Sigmoid colon (tissue), 6 donors: ENCODE measurements at regions not wholly inside any gene's neighbourhood (a gene's known extent, or its start where the extent isn't known, plus 50 kb on each side); places are given as distances from the start of the nearest gene placed in this dataset.

Experiments used
- DNase-seq: peaks from one replicate; pipeline ENCODE4 v3.0.0-alpha.2; 2019
- H3K27ac ChIP-seq, 4 donors: fragments of 200-600 bp; sonication (generic); one replicate each; pipeline ENCODE4 v1.5.1; 2016 to 2019; ENCODE audit warnings: mild to moderate bottlenecking in 1 of 4
- H3K27me3 ChIP-seq, 3 donors: fragments of 200-600 bp; sonication (generic); one replicate each; pipeline ENCODE4 v1.5.1; 2019; ENCODE audit warnings: mild to moderate bottlenecking in 1 of 3
- H3K36me3 ChIP-seq, 4 donors: fragments of 200-600 bp; sonication (generic); one replicate each; pipeline ENCODE4 v1.5.1; 2016 to 2019
- H3K4me1 ChIP-seq, 4 donors: fragments of 200-600 bp; sonication (generic); one replicate each; pipeline ENCODE4 v1.5.1; 2017 to 2019
- H3K4me3 ChIP-seq, 4 donors: fragments of 200-600 bp; sonication (generic); one replicate each; pipeline ENCODE4 v1.5.1; 2017 to 2019; ENCODE audit warnings: mild to moderate bottlenecking in 2 of 4, moderate library complexity in 1 of 4
- H3K9me3 ChIP-seq, 4 donors: fragments of 200-600 bp in 3 of 4; sonication (generic) in 3 of 4; one replicate each; pipeline versions ENCODE4 v1.5.1 to v1.6.1; 2013 to 2019
- CTCF ChIP-seq, 4 experiments: fragments of 450-650 bp in 3 of 4; fragments of 200-600 bp in 1 of 4; IDR thresholded peaks; one replicate each; pipeline ENCODE4 v1.5.1; 2016 to 2019; ENCODE audit warnings: antibody characterized with exemption in 4 of 4, mild to moderate bottlenecking in 3 of 4, moderate library complexity in 2 of 4
- EP300 ChIP-seq, 4 donors: sonication (generic); formaldehyde crosslinking; IDR thresholded peaks; one replicate each; pipeline ENCODE4 v1.6.1; 2017; ENCODE audit warnings: antibody characterized with exemption in 4 of 4
- POLR2A ChIP-seq, 2 donors: fragments of 450-650 bp; IDR thresholded peaks; one replicate each; pipeline ENCODE4 v1.6.1; 2016; ENCODE audit warnings: antibody characterized with exemption in 2 of 2, mild to moderate bottlenecking in 2 of 2, moderate library complexity in 2 of 2
- POLR2AphosphoS5 ChIP-seq, 4 donors: sonication (generic); formaldehyde crosslinking; IDR thresholded peaks; one replicate each; pipeline ENCODE4 v1.6.1; 2017; ENCODE audit warnings: antibody characterized with exemption in 4 of 4
- WGBS, 2 donors: extraction: QIAGEN DNeasy Blood & Tissue Kit; methylation state at CpG; one replicate each; pipeline ENCODE4 v1.1.7; 2013; 5-methylcytosine and 5-hydroxymethylcytosine counted together
- intact Hi-C: fragments of 100-400 bp; cut with DNase I; formaldehyde crosslinking; loops from one replicate; pipeline ENCODE4 v1.15.1; 2023
- donor health status: healthy with polysubstance abuse.
- donor health status: healthy.

GRCh38 chr2:39607538-39608262, 58.0 kb upstream of the TMEM178A start:
- Histone ChIP-seq H3K36me3 (no peaks in the 10 kb centered on the region), H3K4me1 (peaks cover 0 to 12% (median 9%) of the 10 kb centered on the region in 4 donors), H3K27ac (no peak overlapping the region), H3K9me3 (no peaks in the 10 kb centered on the region), H3K27me3 (no peaks in the 10 kb centered on the region), H3K4me3 (no peak overlapping the region)
- no peak for DNase-seq
- intact Hi-C loops: no loop called here
- 91 to 92% methylated on average over 4 of the region's 4 CpGs for WGBS, 2 donors
- TF ChIP-seq EP300 (IDR thresholded peaks at IDR 0.05): no peak

GRCh38 chr2:39608263-39608575, 57.5 kb upstream of the TMEM178A start:
- 91 to 96% methylated on average over 4 of the region's 4 CpGs for WGBS, 2 donors
- H3K27ac ChIP-seq: no peak overlapping the region
- no peak for DNase-seq
- intact Hi-C loops: no loop called here
- H3K27me3 ChIP-seq: no peaks in the 10 kb centered on the region
- peaks cover 0 to 12% (median 9%) of the 10 kb centered on the region in 4 donors for H3K4me1 ChIP-seq
- H3K36me3 ChIP-seq: no peaks in the 10 kb centered on the region
- H3K4me3 ChIP-seq: no peak overlapping the region
- TF ChIP-seq CTCF (IDR thresholded peaks at IDR 0.05) (no peak), EP300 (IDR thresholded peaks at IDR 0.05) (no peak), POLR2AphosphoS5 (IDR thresholded peaks at IDR 0.05) (no peak), POLR2A (IDR thresholded peaks at IDR 0.05) (no peak)
- no peaks in the 10 kb centered on the region for H3K9me3 ChIP-seq

GRCh38 chr2:39608686-39609441, 56.9 kb upstream of the TMEM178A start:
- no peak for DNase-seq
- intact Hi-C loops: no loop called here
- H3K9me3 ChIP-seq: no peaks in the 10 kb centered on the region
- WGBS, 2 donors: 78% methylated on average over 6 of the region's 6 CpGs
- H3K27me3 ChIP-seq: no peaks in the 10 kb centered on the region
- TF ChIP-seq EP300 (IDR thresholded peaks at IDR 0.05) (no peak), CTCF (IDR thresholded peaks at IDR 0.05) (no peak), POLR2A (IDR thresholded peaks at IDR 0.05) (no peak), POLR2AphosphoS5 (IDR thresholded peaks at IDR 0.05) (no peak)
- H3K4me3 ChIP-seq: no peak overlapping the region
- H3K4me1 ChIP-seq: peaks cover 0 to 12% (median 9%) of the 10 kb centered on the region in 4 donors
- H3K36me3 ChIP-seq: no peaks in the 10 kb centered on the region
- no peak overlapping the region for H3K27ac ChIP-seq

- Histone ChIP-seq H3K4me3 (no peak overlapping the region), H3K4me1 (peaks cover 0 to 12% (median 9%) of the 10 kb centered on the region in 4 donors), H3K27me3 (no peaks in the 10 kb centered on the region), H3K27ac (no peak overlapping the region), H3K36me3 (no peaks in the 10 kb centered on the region), H3K9me3 (no peaks in the 10 kb centered on the region)
- intact Hi-C loops: no loop called here
- no peak for DNase-seq
- WGBS, 2 donors: 88 to 92% methylated on average over 2 of the region's 2 CpGs
- no peak for TF ChIP-seq POLR2AphosphoS5 (IDR thresholded peaks at IDR 0.05)
- no peak for TF ChIP-seq POLR2A (IDR thresholded peaks at IDR 0.05)
- no peak for TF ChIP-seq EP300 (IDR thresholded peaks at IDR 0.05)
- TF ChIP-seq CTCF (IDR thresholded peaks at IDR 0.05): no peak
Measured at GRCh38 chr2:39609917-39610316, 55.8 kb upstream of the TMEM178A start.

GRCh38 chr2:39615675-39616074, 50.0 kb upstream of the TMEM178A start:
- Histone ChIP-seq H3K27me3 (no peaks in the 10 kb centered on the region), H3K4me3 (no peak overlapping the region), H3K4me1 (peaks cover 0 to 6% (median 0%) of the 10 kb centered on the region in 4 donors), H3K9me3 (no peaks in the 10 kb centered on the region), H3K36me3 (no peaks in the 10 kb centered on the region), H3K27ac (no peak overlapping the region)
- intact Hi-C loops: no loop called here
- TF ChIP-seq POLR2AphosphoS5 (IDR thresholded peaks at IDR 0.05): no peak
- no peak for TF ChIP-seq CTCF (IDR thresholded peaks at IDR 0.05)
- TF ChIP-seq POLR2A (IDR thresholded peaks at IDR 0.05): no peak
- TF ChIP-seq EP300 (IDR thresholded peaks at IDR 0.05): no peak
- no peak for DNase-seq
- 65 to 99% methylated on average over 1 of the region's 1 CpG for WGBS, 2 donors
